Choroid plexus epithelial cell (primary cell): ENCODE measurements at regions not wholly inside any gene's neighbourhood (a gene's known extent, or its start where the extent isn't known, plus 50 kb on each side); places are given as distances from the start of the nearest gene placed in this dataset.

Source experiments
- DNase-seq: peaks from one replicate; pipeline ENCODE4 v3.0.0-alpha.2; 2010; ENCODE audit warnings: low read depth
- H3K4me3 ChIP-seq: 2 replicates; pipeline ENCODE4 v1.5.1; 2011; ENCODE audit warnings: low read depth, mild to moderate bottlenecking, control low read depth, low read length, moderate library complexity
- CTCF ChIP-seq: conservative IDR thresholded peaks from 2 replicates; pipeline ENCODE4 v1.5.1; 2011; ENCODE audit warnings: low read depth, mild to moderate bottlenecking, control low read depth, inconsistent platforms, low read length, moderate library complexity

- DNase-seq = no peak
- no peak for TF ChIP-seq CTCF
- H3K4me3 ChIP-seq = no peak overlapping the region
These were observed 288.3 kb upstream of the NETO1 start for GRCh38 chr18:73156117-73156516.

- TF ChIP-seq CTCF = no peak
- no peak overlapping the region for H3K4me3 ChIP-seq
- peak; percentile 34 for DNase-seq
These were observed 285.5 kb upstream of the NETO1 start for GRCh38 chr18:73153271-73153670.

- no peak for TF ChIP-seq CTCF
- no peak overlapping the region for H3K4me3 ChIP-seq
- DNase-seq = no peak
These were observed 283.3 kb upstream of the NETO1 start for GRCh38 chr18:73151086-73151485.

- no peak for TF ChIP-seq CTCF
- H3K4me3 ChIP-seq = no peak overlapping the region
- peak; percentile 12 for DNase-seq
These were observed 282.4 kb upstream of the NETO1 start for GRCh38 chr18:73150199-73150598.

GRCh38 chr18:73147590-73147989, 279.8 kb upstream of the NETO1 start:
- no peak for DNase-seq
- no peak for TF ChIP-seq CTCF

DNA sequence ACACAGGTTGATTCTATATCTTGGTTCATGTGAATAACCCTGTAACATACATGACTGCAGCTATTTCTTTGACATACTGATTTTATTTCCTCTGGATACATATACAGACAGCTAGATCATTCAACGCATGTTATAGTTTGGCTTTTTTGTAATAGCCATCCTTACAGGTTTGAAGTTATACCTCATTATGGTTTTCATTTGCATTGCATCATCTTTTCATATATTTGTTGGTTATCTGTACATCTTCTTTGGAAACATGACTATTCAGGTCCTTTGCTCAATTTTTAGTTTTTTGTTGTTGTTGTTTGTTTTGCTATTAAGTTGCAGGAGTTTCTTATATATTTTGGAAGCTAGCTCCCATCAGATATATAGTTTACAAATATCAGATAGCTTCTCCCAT, 276.2 kb upstream of the NETO1 start:
- TF ChIP-seq CTCF = no peak
- no peak for DNase-seq

More at GRCh38 chr18:73147590-73147989, 279.8 kb upstream of the NETO1 start:
- no peak overlapping the region for H3K4me3 ChIP-seq

GRCh38 chr18:73136134-73136533, 268.3 kb upstream of the NETO1 start:
- peak; percentile 54 for DNase-seq
- TF ChIP-seq CTCF = peak; percentile 63
- H3K4me3 ChIP-seq = no peak overlapping the region

More for the DNA sequence above, 276.2 kb upstream of the NETO1 start:
- no peak overlapping the region for H3K4me3 ChIP-seq
